NCI-H82 treated with DMSO at 0.1 percent for 48 hours (cell line): ENCODE measurements at regions not wholly inside any gene's neighbourhood (a gene's known extent, or its start where the extent isn't known, plus 50 kb on each side); places are given as distances from the start of the nearest gene placed in this dataset.
A peak's percentile ranks its signal among the peaks of the same experiment; 100 is the strongest.

Experiments
- DNase-seq: peaks from one replicate; lab custom pipeline; 2025; ENCODE audit not compliant: unreplicated experiment; lab: John Stamatoyannopoulos, UW

DNA sequence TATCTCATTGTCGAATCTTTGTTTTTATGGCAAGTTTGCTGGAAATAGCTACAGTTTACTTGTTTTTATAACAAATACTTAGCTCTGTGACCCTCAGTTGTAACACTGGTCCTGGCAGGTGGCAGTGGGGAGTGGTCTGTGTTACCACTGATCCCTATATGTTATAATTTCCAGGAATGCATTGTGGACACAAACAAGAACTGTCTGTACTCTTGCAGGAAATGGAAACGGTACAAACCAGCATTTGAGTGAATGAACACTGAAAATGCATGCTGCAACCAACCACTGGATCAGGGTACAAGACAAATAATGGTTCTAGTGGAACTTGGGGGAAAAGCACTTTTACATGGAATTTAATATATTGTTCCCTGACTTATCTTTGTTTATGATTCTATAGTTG lies 66.5 kb upstream of the PJA2 start:
- DNase-seq: no peak

DNA sequence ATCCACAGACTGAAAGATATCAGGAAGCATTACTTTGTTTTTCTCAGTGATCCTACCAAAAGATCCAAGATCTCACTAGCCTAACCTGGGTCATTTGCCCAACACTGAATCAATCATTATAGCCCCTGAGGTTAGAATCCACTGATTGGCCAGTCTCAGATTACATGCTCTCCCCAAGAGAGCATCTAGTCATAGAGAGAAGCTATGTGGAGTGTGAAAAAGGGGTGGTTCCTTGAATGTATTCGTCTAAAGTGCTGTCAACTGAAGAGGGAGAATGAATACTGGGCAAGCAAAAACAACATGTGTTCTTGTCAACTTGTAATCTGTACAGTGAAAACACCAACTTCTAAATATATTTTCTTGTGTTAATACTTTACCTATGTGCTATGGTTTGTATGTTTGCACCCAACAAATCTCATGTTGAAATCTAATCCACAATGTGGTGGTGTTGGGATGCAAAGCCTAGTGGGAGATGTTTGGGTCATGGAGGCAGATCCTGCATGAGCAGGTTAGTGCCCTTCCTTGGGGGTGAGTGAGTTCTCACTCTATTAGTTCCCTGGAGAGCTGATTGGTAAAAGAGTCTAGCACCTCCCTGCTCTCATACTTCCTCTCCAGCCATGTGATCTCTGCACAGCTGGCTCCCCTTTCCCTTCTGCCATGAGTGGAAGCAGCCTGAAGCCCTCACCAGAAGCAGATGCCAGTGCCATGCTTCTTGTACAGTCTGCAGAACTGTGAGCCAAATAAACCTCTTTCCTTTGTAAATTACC lies 60.3 kb upstream of the PJA2 start:
- no peak for DNase-seq

DNA sequence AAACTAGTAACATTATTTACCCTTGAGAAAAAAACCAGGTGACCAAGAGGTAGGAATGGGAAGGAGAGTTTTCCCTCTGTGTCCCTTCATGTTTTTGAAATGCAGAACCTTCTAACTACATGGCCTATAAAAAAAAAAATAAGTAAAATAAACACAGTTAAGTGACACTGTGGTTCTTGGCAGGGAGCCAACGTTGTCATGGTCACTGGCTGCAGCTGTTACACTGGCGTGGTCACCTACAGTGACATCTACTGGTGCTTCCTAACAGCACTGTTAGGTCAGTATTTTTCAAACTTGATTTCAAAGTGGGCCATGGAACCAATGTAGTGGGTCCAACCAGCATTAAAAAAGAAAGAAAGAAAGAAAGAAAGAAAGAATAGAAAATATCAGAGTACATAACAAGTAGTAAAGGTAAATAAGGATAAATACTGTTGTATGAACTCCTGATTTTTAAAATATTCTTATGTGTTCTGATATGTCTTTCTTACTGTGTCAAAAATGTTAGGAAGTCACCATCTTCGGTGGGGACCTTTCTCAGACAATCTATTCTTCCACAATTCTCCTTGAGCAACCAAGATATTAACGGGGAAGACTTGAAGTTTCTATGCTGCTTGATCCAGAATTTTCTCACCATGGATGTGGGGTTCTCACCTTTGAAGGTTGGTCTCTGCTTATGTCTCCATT lies 59.1 kb upstream of the PJA2 start:
- DNase-seq: peak; percentile 19

DNA sequence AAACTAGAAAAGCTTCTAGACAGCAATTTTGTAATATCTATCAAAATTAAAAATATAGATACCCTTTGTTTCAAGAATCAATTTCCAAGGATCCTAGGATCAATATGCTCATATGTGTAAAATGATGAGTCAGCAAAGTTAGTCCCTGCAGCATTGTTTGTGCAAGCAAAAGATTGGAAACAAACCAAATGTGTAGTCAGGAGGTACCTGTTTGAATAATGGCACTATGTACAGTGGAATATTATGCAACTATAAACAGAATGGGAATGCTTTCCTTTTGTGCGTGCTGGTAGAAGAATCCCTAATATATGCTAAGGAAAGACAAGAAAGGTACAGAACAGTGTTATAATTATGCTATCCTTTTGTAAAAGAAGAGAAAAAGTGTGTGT lies 58.5 kb upstream of the PJA2 start:
- DNase-seq: no peak

DNA sequence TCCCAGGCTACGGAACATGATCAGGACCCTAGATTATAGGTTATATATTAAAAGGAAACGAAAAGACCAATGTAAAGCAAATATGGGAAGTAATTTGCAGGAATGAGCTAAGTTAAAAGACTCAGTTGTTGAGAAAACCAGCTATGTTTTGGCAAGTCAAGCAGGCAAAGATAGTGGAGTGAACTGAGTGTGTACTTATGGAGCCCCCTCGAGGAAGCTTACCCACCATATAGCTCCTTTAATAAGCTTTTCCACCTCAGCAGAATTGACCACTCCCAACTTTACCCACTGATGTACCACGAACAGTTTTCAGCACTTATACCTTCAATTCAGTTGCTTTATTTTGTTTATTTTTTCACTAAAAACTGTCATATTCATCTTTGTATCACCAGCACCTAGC lies 57.3 kb upstream of the PJA2 start:
- no peak for DNase-seq
